OCI-LY7 (cell line): ENCODE measurements at regions not wholly inside any gene's neighbourhood (a gene's known extent, or its start where the extent isn't known, plus 50 kb on each side); places are given as distances from the start of the nearest gene placed in this dataset.

ENCODE experiments used
- EZH2phosphoT487 ChIP-seq: fragments of 200-600 bp; sonication (generic); IDR thresholded peaks from 2 replicates; pipeline ENCODE4 v1.6.1; 2018; ENCODE audit warnings: low read depth, borderline replicate concordance, mild to moderate bottlenecking, mixed run types, antibody characterized with exemption, low read length, moderate library complexity, mixed read lengths
- TF ChIP-seq, protein P1 (sequence below): fragments of 200-600 bp; sonication (generic); conservative IDR thresholded peaks from 2 replicates; pipeline ENCODE4 v1.5.1; 2014; ENCODE audit warnings: mild to moderate bottlenecking, antibody characterized with exemption, low read length, moderate library complexity, mixed read lengths

DNA sequence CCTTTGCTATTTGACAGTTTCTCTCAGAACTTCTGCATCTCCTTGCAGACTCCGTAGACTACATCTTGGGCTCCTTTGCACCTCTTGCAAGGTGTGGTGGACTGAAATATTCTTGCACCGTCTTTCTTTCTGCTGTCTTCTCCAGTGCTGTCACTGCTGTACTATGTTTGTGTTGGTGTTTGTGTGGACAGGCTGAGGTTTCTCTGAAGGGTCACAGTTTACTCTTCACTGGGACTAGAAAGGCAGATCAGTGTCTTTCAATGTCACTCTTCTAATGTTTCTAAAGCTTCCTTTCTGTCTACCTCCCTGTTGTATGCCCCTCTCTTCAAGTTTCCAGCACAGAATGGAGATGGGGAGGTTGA lies 410.0 kb upstream of the CD180 start:
- TF ChIP-seq, protein P1, sequence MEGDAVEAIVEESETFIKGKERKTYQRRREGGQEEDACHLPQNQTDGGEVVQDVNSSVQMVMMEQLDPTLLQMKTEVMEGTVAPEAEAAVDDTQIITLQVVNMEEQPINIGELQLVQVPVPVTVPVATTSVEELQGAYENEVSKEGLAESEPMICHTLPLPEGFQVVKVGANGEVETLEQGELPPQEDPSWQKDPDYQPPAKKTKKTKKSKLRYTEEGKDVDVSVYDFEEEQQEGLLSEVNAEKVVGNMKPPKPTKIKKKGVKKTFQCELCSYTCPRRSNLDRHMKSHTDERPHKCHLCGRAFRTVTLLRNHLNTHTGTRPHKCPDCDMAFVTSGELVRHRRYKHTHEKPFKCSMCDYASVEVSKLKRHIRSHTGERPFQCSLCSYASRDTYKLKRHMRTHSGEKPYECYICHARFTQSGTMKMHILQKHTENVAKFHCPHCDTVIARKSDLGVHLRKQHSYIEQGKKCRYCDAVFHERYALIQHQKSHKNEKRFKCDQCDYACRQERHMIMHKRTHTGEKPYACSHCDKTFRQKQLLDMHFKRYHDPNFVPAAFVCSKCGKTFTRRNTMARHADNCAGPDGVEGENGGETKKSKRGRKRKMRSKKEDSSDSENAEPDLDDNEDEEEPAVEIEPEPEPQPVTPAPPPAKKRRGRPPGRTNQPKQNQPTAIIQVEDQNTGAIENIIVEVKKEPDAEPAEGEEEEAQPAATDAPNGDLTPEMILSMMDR, result no peak
- no peak for TF ChIP-seq EZH2phosphoT487
